WTC11 (cell line): ENCODE measurements at regions not wholly inside any gene's neighbourhood (a gene's known extent, or its start where the extent isn't known, plus 50 kb on each side); places are given as distances from the start of the nearest gene placed in this dataset.

Source experiments
- AFF4 ChIP-seq: sonication (generic); formaldehyde crosslinking; IDR thresholded peaks from 2 replicates; pipeline ENCODE4 v1.8.1; 2023; ENCODE audit warnings: mild to moderate bottlenecking, missing genetic modification reagents, borderline replicate concordance
- CTCF ChIP-seq: fragments of 200-600 bp; IDR thresholded peaks from 2 replicates; pipeline ENCODE4 v1.8.0; 2022; ENCODE audit warnings: antibody characterized with exemption
- MLX ChIP-seq: sonication (generic); formaldehyde crosslinking; IDR thresholded peaks from 2 replicates; pipeline ENCODE4 v1.8.1; 2023; ENCODE audit warnings: mild to moderate bottlenecking, missing genetic modification reagents, moderate library complexity

- TF ChIP-seq CTCF (no peak), MLX (CRISPR knock-in tag) (no peak), AFF4 (CRISPR knock-in tag) (no peak)
Observed at GRCh38 chr4:112717856-112718255, 80.9 kb downstream of the LARP7 start.
